ENCODE measurements at regions not wholly inside any gene's neighbourhood (a gene's known extent, or its start where the extent isn't known, plus 50 kb on each side); places are given as distances from the start of the nearest gene placed in this dataset.
A peak's percentile ranks its signal among the peaks of the same experiment; 100 is the strongest.

- DNase-seq = no peak
Observed at GRCh38 chr6:147717991-147718390, 209.5 kb downstream of the SAMD5 start.

GRCh38 chr6:147722158-147722557 lies 213.7 kb downstream of the SAMD5 start:
- no peak for DNase-seq

- no peak for DNase-seq
Observed at GRCh38 chr6:147724454-147724853, 216.0 kb downstream of the SAMD5 start.

- no peak for DNase-seq
Observed at GRCh38 chr6:147726342-147726741, 217.9 kb downstream of the SAMD5 start.

GRCh38 chr6:147728903-147729302 lies 220.4 kb downstream of the SAMD5 start:
- DNase-seq = no peak

GRCh38 chr6:147733686-147734085 lies 225.2 kb downstream of the SAMD5 start:
- DNase-seq = no peak

- DNase-seq = no peak
Observed at GRCh38 chr6:147734151-147734550, 225.7 kb downstream of the SAMD5 start.

GRCh38 chr6:147735924-147736323 lies 227.4 kb downstream of the SAMD5 start:
- DNase-seq = no peak

- DNase-seq = no peak
Observed at GRCh38 chr6:147737115-147737514, 228.6 kb downstream of the SAMD5 start.

- no peak for DNase-seq
Observed at GRCh38 chr6:147738099-147738498, 229.6 kb downstream of the SAMD5 start.

GRCh38 chr6:147738516-147739162 lies 230.1 kb downstream of the SAMD5 start:
- DNase-seq = no peak

GRCh38 chr6:147740326-147740725 lies 231.8 kb downstream of the SAMD5 start:
- DNase-seq = no peak

- DNase-seq = no peak
Observed at GRCh38 chr6:147740916-147741315, 232.4 kb downstream of the SAMD5 start.

- no peak for DNase-seq
Observed at GRCh38 chr6:147741389-147741788, 232.9 kb downstream of the SAMD5 start.

GRCh38 chr6:147742440-147742839 lies 233.9 kb downstream of the SAMD5 start:
- DNase-seq = no peak

- no peak for DNase-seq
Observed at GRCh38 chr6:147744012-147744411, 235.5 kb downstream of the SAMD5 start.

- DNase-seq = no peak
Observed at GRCh38 chr6:147749331-147749730, 240.8 kb downstream of the SAMD5 start.

- no peak for DNase-seq
Observed at GRCh38 chr6:147750413-147750812, 241.9 kb downstream of the SAMD5 start.

GRCh38 chr6:147751232-147751631 lies 242.7 kb downstream of the SAMD5 start:
- DNase-seq = no peak

GRCh38 chr6:147752689-147753403 lies 244.4 kb downstream of the SAMD5 start:
- no peak for DNase-seq

GRCh38 chr6:147755999-147756398 lies 247.5 kb downstream of the SAMD5 start:
- no peak for DNase-seq

- DNase-seq = no peak
Observed at GRCh38 chr6:147756891-147757290, 248.4 kb downstream of the SAMD5 start.

- DNase-seq = no peak
Observed at GRCh38 chr6:147757291-147757690, 248.8 kb downstream of the SAMD5 start.

GRCh38 chr6:147758303-147758702 lies 249.8 kb downstream of the SAMD5 start:
- no peak for DNase-seq

- peak; percentile 27 for DNase-seq
Observed at GRCh38 chr6:147759093-147759492, 250.6 kb downstream of the SAMD5 start.

All from OCI-M1 (cell line).